ENCODE measurements at regions not wholly inside any gene's neighbourhood (a gene's known extent, or its start where the extent isn't known, plus 50 kb on each side); places are given as distances from the start of the nearest gene placed in this dataset.

GRCh38 chr2:15746703-15747550 is 155.3 kb downstream of the DDX1 start:
- H3K4me3 ChIP-seq (ENCODE audit: low read length): no peak overlapping the region
- H3K4me2 ChIP-seq (ENCODE audit: low read depth, low read length): no peak overlapping the region
- no peak for DNase-seq
- no peaks in the 10 kb centered on the region for H3K79me2 ChIP-seq (ENCODE audit: low read length)
- no peaks in the 10 kb centered on the region for H3F3A ChIP-seq (ENCODE audit: insufficient read depth, low read length)
- no peak for TF ChIP-seq EZH2 (optimal IDR thresholded peaks at IDR 0.05; ENCODE audit: low read depth, low read length)
- no peak for TF ChIP-seq EZH2phosphoT487 (IDR thresholded peaks at IDR 0.05; ENCODE audit: low read length)
- TF ChIP-seq CTCF (IDR thresholded peaks at IDR 0.05; ENCODE audit: low read length): no peak
- H3K27ac ChIP-seq (ENCODE audit: low read length): no peak overlapping the region
- no peaks in the 10 kb centered on the region for H3K27me3 ChIP-seq (replicated peaks; ENCODE audit: insufficient read depth, low read length)
- H4K20me1 ChIP-seq (ENCODE audit: insufficient read depth, low read length): no peaks in the 10 kb centered on the region
- H2AFZ ChIP-seq (ENCODE audit: low read length): no peak overlapping the region
- H3K9me2 ChIP-seq (replicated peaks; ENCODE audit: insufficient read depth, low read length): no peaks in the 10 kb centered on the region
- no peak overlapping the region for H3K9ac ChIP-seq (ENCODE audit: low read length)
- H3K4me1 ChIP-seq (ENCODE audit: low read length): no peaks in the 10 kb centered on the region
- no peaks in the 10 kb centered on the region for H3K9me3 ChIP-seq (replicated peaks; ENCODE audit: insufficient read depth, low read length)
- H3K36me3 ChIP-seq (replicated peaks; ENCODE audit: insufficient read depth, low read length): no peaks in the 10 kb centered on the region

GRCh38 chr2:15747603-15748471 is 156.2 kb downstream of the DDX1 start:
- Histone ChIP-seq H2AFZ (ENCODE audit: low read length) (no peak overlapping the region), H3K9me2 (replicated peaks; ENCODE audit: insufficient read depth, low read length) (no peaks in the 10 kb centered on the region), H3K4me3 (ENCODE audit: low read length) (no peak overlapping the region), H3K9me3 (replicated peaks; ENCODE audit: insufficient read depth, low read length) (no peaks in the 10 kb centered on the region), H3K9ac (ENCODE audit: low read length) (no peak overlapping the region), H3K79me2 (ENCODE audit: low read length) (no peaks in the 10 kb centered on the region), H3K27me3 (replicated peaks; ENCODE audit: insufficient read depth, low read length) (no peaks in the 10 kb centered on the region), H4K20me1 (ENCODE audit: insufficient read depth, low read length) (no peaks in the 10 kb centered on the region), H3K4me2 (ENCODE audit: low read depth, low read length) (no peak overlapping the region), H3K36me3 (replicated peaks; ENCODE audit: insufficient read depth, low read length) (no peaks in the 10 kb centered on the region), H3F3A (ENCODE audit: insufficient read depth, low read length) (no peaks in the 10 kb centered on the region), H3K4me1 (ENCODE audit: low read length) (no peaks in the 10 kb centered on the region), H3K27ac (ENCODE audit: low read length) (no peak overlapping the region)
- DNase-seq: no peak
- TF ChIP-seq EZH2phosphoT487 (IDR thresholded peaks at IDR 0.05; ENCODE audit: low read length) (no peak), EZH2 (optimal IDR thresholded peaks at IDR 0.05; ENCODE audit: low read depth, low read length) (no peak), CTCF (IDR thresholded peaks at IDR 0.05; ENCODE audit: low read length) (no peak)

GRCh38 chr2:15748736-15749323 is 157.2 kb downstream of the DDX1 start:
- H3K79me2 ChIP-seq (ENCODE audit: low read length): no peaks in the 10 kb centered on the region
- H3K27ac ChIP-seq (ENCODE audit: low read length): no peak overlapping the region
- no peaks in the 10 kb centered on the region for H3K27me3 ChIP-seq (replicated peaks; ENCODE audit: insufficient read depth, low read length)
- H3K9me3 ChIP-seq (replicated peaks; ENCODE audit: insufficient read depth, low read length): no peaks in the 10 kb centered on the region
- no peak for DNase-seq
- no peaks in the 10 kb centered on the region for H3F3A ChIP-seq (ENCODE audit: insufficient read depth, low read length)
- no peak for TF ChIP-seq EZH2phosphoT487 (IDR thresholded peaks at IDR 0.05; ENCODE audit: low read length)
- no peak for TF ChIP-seq EZH2 (optimal IDR thresholded peaks at IDR 0.05; ENCODE audit: low read depth, low read length)
- TF ChIP-seq CTCF (IDR thresholded peaks at IDR 0.05; ENCODE audit: low read length): no peak
- H3K36me3 ChIP-seq (replicated peaks; ENCODE audit: insufficient read depth, low read length): no peaks in the 10 kb centered on the region
- H3K9me2 ChIP-seq (replicated peaks; ENCODE audit: insufficient read depth, low read length): no peaks in the 10 kb centered on the region
- no peak overlapping the region for H3K4me2 ChIP-seq (ENCODE audit: low read depth, low read length)
- no peak overlapping the region for H3K4me3 ChIP-seq (ENCODE audit: low read length)
- no peak overlapping the region for H2AFZ ChIP-seq (ENCODE audit: low read length)
- no peak overlapping the region for H3K9ac ChIP-seq (ENCODE audit: low read length)
- no peaks in the 10 kb centered on the region for H3K4me1 ChIP-seq (ENCODE audit: low read length)
- H4K20me1 ChIP-seq (ENCODE audit: insufficient read depth, low read length): no peaks in the 10 kb centered on the region
